CD4-positive, alpha-beta T cell treated with Interferon gamma for 1 hour (primary cell): ENCODE measurements at regions not wholly inside any gene's neighbourhood (a gene's known extent, or its start where the extent isn't known, plus 50 kb on each side); places are given as distances from the start of the nearest gene placed in this dataset.

Source experiments
- DNase-seq: peaks from one replicate; pipeline ENCODE4 v3.0.0-alpha.2; 2020

GRCh38 chr14:81673930-81674329 is 140.3 kb upstream of the SEL1L start:
- no peak for DNase-seq

- DNase-seq: no peak
These were observed 142.7 kb upstream of the SEL1L start for GRCh38 chr14:81676395-81676794.

GRCh38 chr14:81676879-81677278 is 143.2 kb upstream of the SEL1L start:
- no peak for DNase-seq

- DNase-seq: no peak
These were observed 144.1 kb upstream of the SEL1L start for GRCh38 chr14:81677736-81678135.

GRCh38 chr14:81679226-81679625 is 145.6 kb upstream of the SEL1L start:
- DNase-seq: no peak

GRCh38 chr14:81681541-81681940 is 147.9 kb upstream of the SEL1L start:
- DNase-seq: no peak

GRCh38 chr14:81682134-81682533 is 148.5 kb upstream of the SEL1L start:
- DNase-seq: no peak

- DNase-seq: no peak
These were observed 149.0 kb upstream of the SEL1L start for GRCh38 chr14:81682701-81683100.

- no peak for DNase-seq
These were observed 151.0 kb upstream of the SEL1L start for GRCh38 chr14:81684696-81685095.

GRCh38 chr14:81686512-81686911 is 152.9 kb upstream of the SEL1L start:
- no peak for DNase-seq

GRCh38 chr14:81691931-81692330 is 158.3 kb upstream of the SEL1L start:
- no peak for DNase-seq

- no peak for DNase-seq
These were observed 160.8 kb upstream of the SEL1L start for GRCh38 chr14:81694419-81694818.

GRCh38 chr14:81709681-81710080 is 176.0 kb upstream of the SEL1L start:
- DNase-seq: no peak

- no peak for DNase-seq
These were observed 176.7 kb upstream of the SEL1L start for GRCh38 chr14:81710232-81710845.

- DNase-seq: no peak
These were observed 182.1 kb upstream of the SEL1L start for GRCh38 chr14:81715731-81716130.

- DNase-seq: no peak
These were observed 183.3 kb upstream of the SEL1L start for GRCh38 chr14:81716953-81717352.

GRCh38 chr14:81723956-81724355 is 190.3 kb upstream of the SEL1L start:
- DNase-seq: no peak

- DNase-seq: no peak
These were observed 193.6 kb upstream of the SEL1L start for GRCh38 chr14:81727218-81727617.

GRCh38 chr14:81728447-81728846 is 194.8 kb upstream of the SEL1L start:
- DNase-seq: no peak

GRCh38 chr14:81729622-81730021 is 196.0 kb upstream of the SEL1L start:
- no peak for DNase-seq

GRCh38 chr14:81737938-81738337 is 204.3 kb upstream of the SEL1L start:
- no peak for DNase-seq

- DNase-seq: no peak
These were observed 205.4 kb upstream of the SEL1L start for GRCh38 chr14:81738946-81739659.

- no peak for DNase-seq
These were observed 210.0 kb upstream of the SEL1L start for GRCh38 chr14:81743605-81744004.

GRCh38 chr14:81751198-81751597 is 217.5 kb upstream of the SEL1L start:
- DNase-seq: no peak

GRCh38 chr14:81759541-81759940 is 225.9 kb upstream of the SEL1L start:
- no peak for DNase-seq
